Fibroblast of lung (primary cell): ENCODE measurements at regions not wholly inside any gene's neighbourhood (a gene's known extent, or its start where the extent isn't known, plus 50 kb on each side); places are given as distances from the start of the nearest gene placed in this dataset.

Experiments
- DNase-seq, 2 donors: peaks; one replicate each; pipeline versions ENCODE4 v3.0.0 to v3.0.0-alpha.2; 2010; ENCODE audit warnings: low read depth in 2 of 2
- H2AFZ ChIP-seq: 2 replicates; pipeline ENCODE4 v1.5.1; 2012; ENCODE audit warnings: low read length, control low read depth, inconsistent platforms
- H3K27ac ChIP-seq: 2 replicates; pipeline ENCODE4 v1.5.1; 2011; ENCODE audit warnings: low read length, control low read depth; ENCODE audit not compliant: insufficient read depth
- H3K27me3 ChIP-seq: 2 replicates; pipeline ENCODE4 v1.5.1; 2011; ENCODE audit warnings: mild to moderate bottlenecking, low read length; ENCODE audit not compliant: control insufficient read depth, insufficient read depth
- H3K36me3 ChIP-seq: 2 replicates; pipeline ENCODE4 v1.5.1; 2011; ENCODE audit warnings: low read length; ENCODE audit not compliant: control insufficient read depth, insufficient read depth
- H3K4me1 ChIP-seq: 2 replicates; pipeline ENCODE4 v1.5.1; 2011; ENCODE audit warnings: low read length; ENCODE audit not compliant: control insufficient read depth, insufficient read depth; ENCODE audit errors: extremely low read depth
- H3K4me2 ChIP-seq: 2 replicates; pipeline ENCODE4 v1.5.1; 2011; ENCODE audit warnings: low read length, control low read depth; ENCODE audit not compliant: insufficient read depth; ENCODE audit errors: extremely low read depth
- H3K4me3 ChIP-seq, 4 experiments: fragments of 200-600 bp in 1 of 4; sonication (generic) in 1 of 4; replicated peaks in 1 of 4; 2 replicates each; pipeline ENCODE4 v1.5.1; 2011 to 2016; ENCODE audit warnings: low read length in 4 of 4, low read depth in 3 of 4, mild to moderate bottlenecking in 3 of 4, control low read depth in 2 of 4, inconsistent platforms in 1 of 4, mixed read lengths in 1 of 4; ENCODE audit not compliant: insufficient read depth in 1 of 4; ENCODE audit errors: control extremely low read depth in 1 of 4
- H3K79me2 ChIP-seq: 2 replicates; pipeline ENCODE4 v1.5.1; 2012; ENCODE audit warnings: mild to moderate bottlenecking, low read length, inconsistent platforms; ENCODE audit not compliant: control insufficient read depth, insufficient read depth
- H3K9ac ChIP-seq: 2 replicates; pipeline ENCODE4 v1.5.1; 2011; ENCODE audit warnings: mild to moderate bottlenecking, low read length, control low read depth; ENCODE audit not compliant: insufficient read depth
- H3K9me3 ChIP-seq: 2 replicates; pipeline ENCODE4 v1.5.1; 2012; ENCODE audit warnings: low read depth, low read length; ENCODE audit not compliant: control insufficient read depth, insufficient read depth
- H4K20me1 ChIP-seq: 2 replicates; pipeline ENCODE4 v1.5.1; 2011; ENCODE audit warnings: low read length; ENCODE audit not compliant: control insufficient read depth, insufficient read depth; ENCODE audit errors: extremely low read depth
- EZH2 ChIP-seq: IDR thresholded peaks from 2 replicates; pipeline ENCODE4 v1.5.1; 2012; ENCODE audit warnings: low read length, control low read depth, mild to moderate bottlenecking; ENCODE audit errors: missing control alignments
- TF ChIP-seq, protein P1 (sequence below), 2 donors: IDR thresholded peaks in 1 of 2; conservative IDR thresholded peaks in 1 of 2; 1 replicate in 1 of 2; 2 replicates in 1 of 2; pipeline ENCODE4 v1.5.1; 2011 to 2012; ENCODE audit warnings: low read length in 2 of 2, control low read depth in 1 of 2, inconsistent platforms in 1 of 2, low read depth in 1 of 2, mild to moderate bottlenecking in 1 of 2

DNA sequence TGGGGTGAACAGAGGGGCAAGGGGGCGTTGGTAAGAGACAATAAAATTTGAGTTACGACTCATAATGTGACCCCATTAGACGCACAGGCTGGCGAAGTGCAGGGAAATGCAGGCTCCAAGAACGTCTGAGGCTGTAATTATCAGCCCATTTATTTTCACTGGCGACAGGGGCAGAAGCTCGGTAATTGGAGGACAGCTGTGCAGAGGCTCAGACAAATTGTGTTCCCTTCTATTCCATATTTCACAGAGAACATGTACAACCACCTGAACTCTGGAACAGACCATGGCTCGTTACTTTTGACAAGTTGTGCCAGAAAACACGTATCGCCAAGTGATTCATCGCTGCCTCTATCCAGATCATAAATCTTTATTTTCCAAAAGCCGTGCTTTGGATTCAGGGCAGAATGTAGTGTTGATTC is 137.3 kb upstream of the FRMD4A start:
- peak; percentile 27 to 85 for DNase-seq
- H3K4me2 ChIP-seq: no peak overlapping the region

GRCh38 chr10:14466257-14466656 is 135.5 kb upstream of the FRMD4A start:
- Histone ChIP-seq H3K27ac (no peak overlapping the region), H3K4me2 (no peak overlapping the region), H3K4me1 (no peaks in the 10 kb centered on the region), H3K79me2 (no peaks in the 10 kb centered on the region), H3K9me3 (no peaks in the 10 kb centered on the region), H2AFZ (no peak overlapping the region), H3K4me3 (no peak overlapping the region), H3K36me3 (no peaks in the 10 kb centered on the region), H3K9ac (no peak overlapping the region), H4K20me1 (no peaks in the 10 kb centered on the region), H3K27me3 (no peaks in the 10 kb centered on the region)
- TF ChIP-seq EZH2: no peak
- TF ChIP-seq, protein P1, sequence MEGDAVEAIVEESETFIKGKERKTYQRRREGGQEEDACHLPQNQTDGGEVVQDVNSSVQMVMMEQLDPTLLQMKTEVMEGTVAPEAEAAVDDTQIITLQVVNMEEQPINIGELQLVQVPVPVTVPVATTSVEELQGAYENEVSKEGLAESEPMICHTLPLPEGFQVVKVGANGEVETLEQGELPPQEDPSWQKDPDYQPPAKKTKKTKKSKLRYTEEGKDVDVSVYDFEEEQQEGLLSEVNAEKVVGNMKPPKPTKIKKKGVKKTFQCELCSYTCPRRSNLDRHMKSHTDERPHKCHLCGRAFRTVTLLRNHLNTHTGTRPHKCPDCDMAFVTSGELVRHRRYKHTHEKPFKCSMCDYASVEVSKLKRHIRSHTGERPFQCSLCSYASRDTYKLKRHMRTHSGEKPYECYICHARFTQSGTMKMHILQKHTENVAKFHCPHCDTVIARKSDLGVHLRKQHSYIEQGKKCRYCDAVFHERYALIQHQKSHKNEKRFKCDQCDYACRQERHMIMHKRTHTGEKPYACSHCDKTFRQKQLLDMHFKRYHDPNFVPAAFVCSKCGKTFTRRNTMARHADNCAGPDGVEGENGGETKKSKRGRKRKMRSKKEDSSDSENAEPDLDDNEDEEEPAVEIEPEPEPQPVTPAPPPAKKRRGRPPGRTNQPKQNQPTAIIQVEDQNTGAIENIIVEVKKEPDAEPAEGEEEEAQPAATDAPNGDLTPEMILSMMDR (conservative IDR thresholded peaks at IDR 0.05 in 1 of 2, IDR thresholded peaks at IDR 0.05 in 1 of 2; ENCODE audit: low read depth in 1 of 2, low read length in 2 of 2): no peak
- peak; percentile 52 to 92 for DNase-seq

More for the DNA sequence above, 137.3 kb upstream of the FRMD4A start:
- no peak overlapping the region for H3K27ac ChIP-seq
- no peaks in the 10 kb centered on the region for H3K4me1 ChIP-seq
- no peak overlapping the region for H2AFZ ChIP-seq
- H3K36me3 ChIP-seq: no peaks in the 10 kb centered on the region
- no peaks in the 10 kb centered on the region for H4K20me1 ChIP-seq
- H3K27me3 ChIP-seq: no peaks in the 10 kb centered on the region
- H3K4me3 ChIP-seq: no peak overlapping the region
- H3K9ac ChIP-seq: no peak overlapping the region
- no peaks in the 10 kb centered on the region for H3K79me2 ChIP-seq
- TF ChIP-seq, protein P1 (conservative IDR thresholded peaks at IDR 0.05 in 1 of 2, IDR thresholded peaks at IDR 0.05 in 1 of 2; ENCODE audit: low read depth in 1 of 2, low read length in 2 of 2): no peak
- TF ChIP-seq EZH2: no peak
- no peaks in the 10 kb centered on the region for H3K9me3 ChIP-seq

DNA sequence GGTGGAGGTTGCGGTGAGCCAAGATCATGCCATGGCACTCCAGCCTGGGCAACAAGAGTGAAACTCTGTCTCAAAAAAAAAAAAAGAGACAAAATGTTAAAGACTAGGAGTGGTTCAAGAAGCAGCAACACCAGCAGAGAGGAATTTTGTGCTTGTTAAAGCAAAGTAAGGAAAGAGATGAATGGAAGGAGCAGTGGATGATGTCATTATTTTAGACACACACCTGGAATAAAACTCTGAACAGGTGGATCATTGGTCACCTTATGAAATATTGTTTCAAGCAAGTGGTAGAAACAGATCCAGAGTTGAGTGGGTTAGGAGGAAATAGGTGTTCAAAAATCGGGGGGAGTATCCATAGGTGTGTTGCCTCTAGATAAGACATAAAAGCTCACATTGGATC is 129.7 kb upstream of the FRMD4A start:
- DNase-seq: no peak
- no peaks in the 10 kb centered on the region for H3K79me2 ChIP-seq
- no peak overlapping the region for H3K4me2 ChIP-seq
- no peaks in the 10 kb centered on the region for H3K36me3 ChIP-seq
- no peak overlapping the region for H3K4me3 ChIP-seq
- H2AFZ ChIP-seq: no peak overlapping the region
- TF ChIP-seq, protein P1 (conservative IDR thresholded peaks at IDR 0.05 in 1 of 2, IDR thresholded peaks at IDR 0.05 in 1 of 2; ENCODE audit: low read depth in 1 of 2, low read length in 2 of 2): no peak
- no peak for TF ChIP-seq EZH2
- H3K4me1 ChIP-seq: no peaks in the 10 kb centered on the region
- H3K27ac ChIP-seq: no peak overlapping the region
- H3K9ac ChIP-seq: no peak overlapping the region
- H3K9me3 ChIP-seq: no peaks in the 10 kb centered on the region
- H3K27me3 ChIP-seq: no peaks in the 10 kb centered on the region
- no peaks in the 10 kb centered on the region for H4K20me1 ChIP-seq
